GM18868 (cell line): ENCODE measurements at regions not wholly inside any gene's neighbourhood (a gene's known extent, or its start where the extent isn't known, plus 50 kb on each side); places are given as distances from the start of the nearest gene placed in this dataset.
"Not testable (repeated sequence)": the region's sequence is repeated elsewhere in the genome, so short reads cannot be mapped to it uniquely, and the experiment has no call there.

ENCODE experiments used
- ATAC-seq: cut with Tn5 transposase; IDR thresholded peaks from one replicate; pipeline ENCODE4 v1.9.1; 2021; ENCODE audit warnings: mild to moderate bottlenecking, moderate library complexity; ENCODE audit not compliant: unreplicated experiment

DNA sequence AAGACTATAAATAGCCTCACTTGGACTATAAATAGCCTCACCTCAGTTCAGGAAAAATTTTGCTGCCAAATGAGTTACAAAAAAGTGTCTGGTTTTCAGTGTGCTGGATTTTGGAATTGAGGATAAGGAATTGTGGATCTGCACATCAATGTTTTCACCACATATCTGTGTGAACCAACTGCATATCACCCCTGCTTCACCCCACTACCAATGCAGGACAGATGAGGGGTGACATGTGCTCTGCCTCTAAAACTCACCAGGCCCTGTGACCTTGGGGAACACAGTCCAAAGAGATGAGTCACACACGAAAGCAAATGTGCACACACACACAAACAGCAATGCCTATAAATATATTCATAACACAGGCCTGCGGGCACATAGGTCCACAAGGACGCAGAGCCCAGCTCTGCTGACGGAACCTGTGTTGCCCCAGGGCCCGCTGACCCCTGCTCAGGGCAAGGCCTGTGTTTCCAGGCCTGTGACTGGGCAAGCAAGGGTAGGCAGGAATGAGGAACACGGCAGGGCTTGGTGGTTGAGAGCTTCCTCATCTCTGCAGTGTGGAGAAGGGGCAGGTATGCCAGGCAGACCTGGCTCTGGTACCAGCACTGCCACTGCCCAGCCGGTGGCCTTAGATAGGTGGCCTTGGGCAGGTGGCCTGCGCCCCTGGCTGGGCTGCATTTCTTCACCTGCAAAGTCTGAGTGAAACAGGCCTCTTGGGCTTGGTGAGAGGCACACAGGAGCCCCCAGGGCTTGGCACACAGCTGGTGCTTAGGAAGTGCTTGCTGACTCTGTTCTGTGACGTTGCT, 82.4 kb downstream of the ARL6IP4 start:
- ATAC-seq: peak; percentile 49

DNA sequence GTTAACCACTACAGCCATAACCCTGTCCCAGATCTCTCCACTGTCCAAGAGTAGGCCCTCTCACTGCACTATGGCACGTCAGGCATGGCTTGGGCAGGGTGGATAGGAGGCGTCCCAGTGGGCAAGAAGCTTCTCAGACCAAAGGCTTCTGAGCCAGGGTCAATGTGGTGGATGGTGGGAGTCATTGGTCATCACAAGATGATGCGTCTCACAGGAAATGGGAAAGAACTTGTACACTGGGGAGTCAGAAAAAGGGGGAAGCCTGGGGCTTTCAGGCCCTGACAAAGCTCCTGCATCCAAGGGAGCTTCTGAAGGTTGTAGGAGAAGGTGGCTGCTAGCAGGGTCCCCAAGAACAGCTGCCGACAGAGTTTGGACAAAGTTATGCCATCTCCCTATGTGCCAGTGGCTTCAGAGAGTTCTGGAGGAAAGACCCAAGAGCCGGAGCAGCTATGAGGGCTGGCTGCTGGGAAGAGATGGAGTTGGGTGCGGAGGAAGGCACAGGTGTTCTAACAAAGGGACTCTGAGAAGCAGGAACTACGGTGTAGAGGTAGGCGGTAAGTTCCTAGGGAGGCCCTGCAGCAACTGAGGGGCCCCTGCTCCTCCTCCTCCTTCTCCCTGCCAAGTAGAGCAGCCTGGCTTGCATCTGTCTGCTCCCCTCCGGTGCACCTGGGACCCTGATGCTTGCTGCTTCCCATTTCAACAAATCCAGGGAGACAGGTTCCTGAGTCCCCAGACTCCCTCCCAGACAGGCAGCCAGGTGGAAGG, 81.1 kb downstream of the ARL6IP4 start:
- ATAC-seq: no peak

DNA sequence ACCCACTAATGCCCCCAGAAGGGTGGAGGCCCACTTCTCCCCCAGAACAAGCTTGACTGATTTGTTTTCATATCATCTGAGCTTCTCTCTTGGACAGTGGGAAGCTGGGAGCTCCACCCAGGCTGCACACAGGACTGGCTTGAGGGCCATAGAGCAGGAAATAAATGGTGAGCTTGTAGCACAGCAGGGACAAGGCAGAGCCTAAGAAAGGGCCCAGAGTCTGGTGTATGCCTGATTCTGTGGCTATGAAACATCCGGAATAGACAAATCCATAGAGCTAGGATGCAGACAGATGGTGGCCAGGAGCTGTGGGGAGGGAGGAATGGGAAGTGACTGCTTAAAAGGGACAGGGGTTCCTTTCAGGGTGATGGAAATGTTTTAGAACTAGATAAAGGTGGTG, 79.0 kb downstream of the ARL6IP4 start:
- no peak for ATAC-seq

DNA sequence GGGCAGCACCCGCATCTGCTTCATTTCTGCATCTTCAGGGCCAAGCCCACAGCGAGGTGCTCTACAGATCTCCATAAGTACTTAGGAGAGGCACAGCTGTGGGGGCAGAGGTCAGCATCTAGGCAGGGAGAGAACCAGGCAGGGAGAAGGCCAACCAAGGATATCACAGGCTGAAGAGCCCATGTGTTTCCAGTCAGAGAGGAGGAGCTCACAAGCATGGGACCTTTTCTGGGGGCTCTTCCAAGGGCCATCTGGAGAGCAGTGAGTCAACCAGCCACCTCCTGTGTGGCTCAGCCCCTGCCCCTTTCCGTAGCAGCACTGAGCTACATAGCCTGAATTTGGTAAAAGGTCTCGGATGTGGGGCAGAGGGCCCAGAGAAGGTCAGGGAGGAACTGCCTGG, 78.5 kb downstream of the ARL6IP4 start:
- no peak for ATAC-seq

DNA sequence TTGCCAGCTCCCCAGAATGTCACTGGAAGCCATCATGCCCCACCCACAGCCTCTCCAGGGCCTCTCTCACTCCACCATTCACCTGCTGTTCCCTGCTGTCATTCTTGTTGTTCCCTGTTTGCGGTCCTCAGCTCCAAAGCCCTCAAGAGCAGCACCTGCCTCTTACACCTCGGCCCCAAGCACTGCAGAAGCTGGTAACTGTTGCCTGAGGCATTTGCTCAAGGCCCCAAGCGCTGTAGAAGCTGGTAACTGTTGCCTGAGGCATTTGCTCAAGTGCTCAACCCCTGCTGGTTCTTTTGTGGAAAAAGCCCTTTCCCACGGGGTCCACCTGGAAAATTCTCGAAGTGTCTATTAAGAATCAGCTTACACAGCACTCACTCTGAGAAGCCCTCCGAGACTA, 78.0 kb downstream of the ARL6IP4 start:
- no peak for ATAC-seq

DNA sequence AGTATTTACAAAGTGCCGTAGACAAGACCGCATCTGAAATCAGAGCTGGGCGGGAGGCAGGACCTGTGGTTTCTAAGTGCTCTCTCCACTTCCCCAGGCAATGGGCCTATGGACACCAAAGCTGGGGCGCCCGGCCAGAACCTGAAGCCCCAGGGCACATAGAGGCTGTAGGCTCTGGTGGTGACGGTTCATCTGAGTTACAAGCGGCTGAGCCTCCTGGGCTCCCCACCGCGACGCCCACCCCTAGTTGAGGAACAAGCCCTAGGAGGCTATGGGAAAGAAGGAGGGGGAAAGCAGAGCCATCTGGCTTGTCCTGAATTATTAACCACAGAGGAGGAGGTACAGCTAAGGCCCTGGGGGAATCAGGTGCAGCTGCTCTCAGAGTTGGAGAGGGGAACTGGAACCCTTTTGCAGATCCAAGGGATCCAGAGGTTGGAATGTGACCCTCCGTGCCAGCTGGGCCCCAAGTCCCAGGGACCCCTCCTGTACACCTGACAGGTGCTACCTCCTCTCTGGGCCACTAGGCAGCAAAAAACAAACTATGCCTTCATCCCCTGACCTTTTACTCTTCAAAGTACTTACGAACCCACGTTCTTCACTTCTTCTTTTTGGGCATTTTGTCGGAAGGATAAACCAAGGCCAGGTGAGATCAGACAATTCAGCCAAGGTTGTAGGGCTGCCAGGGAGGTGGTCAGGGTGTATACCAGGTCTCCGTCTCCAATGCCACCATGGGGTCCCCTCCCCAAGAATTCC, 77.2 kb downstream of the ARL6IP4 start:
- ATAC-seq: no peak

DNA sequence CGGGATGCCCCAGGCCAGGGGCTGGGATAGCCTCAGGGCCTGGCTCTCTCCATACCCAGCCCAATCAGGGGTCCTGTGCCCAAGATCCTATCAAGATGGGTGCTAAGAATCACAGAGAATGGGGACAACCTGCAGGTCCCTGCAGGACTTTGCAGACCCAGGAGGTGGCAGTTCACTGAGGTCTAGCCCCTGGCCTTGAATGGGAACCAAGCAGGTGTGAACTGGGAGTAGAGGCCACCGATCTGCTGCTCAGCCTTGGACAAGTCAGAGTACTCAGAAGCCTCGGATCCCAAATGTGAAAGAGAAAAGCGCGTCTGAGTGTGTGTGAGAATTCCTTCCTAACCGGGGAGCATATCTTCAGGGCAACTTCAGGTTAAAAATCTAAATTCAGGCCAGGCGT, 76.2 kb downstream of the ARL6IP4 start:
- ATAC-seq: no peak

DNA sequence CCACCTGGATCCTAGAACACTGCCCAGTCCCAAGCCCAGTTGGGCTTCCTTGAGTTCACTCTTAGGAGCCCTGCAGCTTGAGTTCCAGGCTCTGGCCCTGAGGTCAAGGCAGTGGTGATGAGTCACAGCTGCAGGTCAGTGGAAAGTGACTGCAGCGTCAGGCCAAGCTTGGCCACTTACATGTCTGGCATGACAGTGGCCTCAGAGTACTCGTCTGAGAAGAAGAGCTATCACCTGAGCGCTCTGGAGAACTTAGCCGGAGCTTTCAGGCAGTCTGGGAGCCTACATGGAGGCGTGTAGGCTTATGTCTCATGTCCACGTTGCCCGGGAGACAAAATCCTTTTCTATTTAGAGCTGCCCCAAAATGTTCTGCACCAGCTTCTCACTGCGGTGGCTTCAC, 75.6 kb downstream of the ARL6IP4 start:
- no peak for ATAC-seq

DNA sequence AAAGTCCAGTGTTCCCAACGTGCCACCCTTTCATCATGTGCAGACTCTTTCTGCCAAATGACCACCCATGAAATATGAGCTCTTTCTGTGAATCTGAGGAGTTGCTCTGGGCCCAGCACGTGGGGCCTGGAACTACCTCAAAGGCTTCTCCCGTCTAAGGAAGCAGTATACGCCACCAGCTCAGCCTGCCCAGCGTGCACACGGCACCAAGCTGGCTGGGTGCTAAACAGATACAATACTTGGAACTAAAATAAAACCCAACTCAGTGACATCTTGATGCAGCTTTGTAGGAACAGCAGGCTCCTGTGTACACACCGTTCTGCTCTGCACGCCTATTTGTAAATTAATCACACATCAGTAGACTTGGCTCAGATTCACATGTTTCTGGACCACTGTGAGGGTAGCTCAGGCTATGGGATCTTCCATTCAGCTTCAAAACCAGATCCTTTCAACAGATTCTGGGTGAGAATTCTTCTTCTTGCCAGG, 74.8 kb downstream of the ARL6IP4 start:
- no peak for ATAC-seq

DNA sequence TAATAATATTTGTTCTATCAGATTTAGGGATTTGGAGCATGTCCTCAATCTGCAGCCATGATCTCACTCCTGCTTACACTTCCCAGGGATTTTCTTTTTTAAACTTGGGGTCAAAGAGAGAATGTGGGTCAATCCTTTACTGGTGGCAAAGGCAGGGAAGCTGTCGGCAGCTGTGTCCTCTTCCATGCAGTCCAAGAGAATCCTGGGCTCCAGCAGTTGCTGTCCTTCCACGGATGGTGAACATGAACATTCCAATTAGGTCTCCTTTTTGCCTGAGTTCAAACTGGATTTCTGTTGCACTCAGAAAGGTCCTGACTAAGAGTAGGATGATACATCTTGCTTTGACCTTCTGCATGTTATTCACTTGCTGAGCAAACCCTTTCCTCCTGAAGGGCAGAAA, 73.9 kb downstream of the ARL6IP4 start:
- ATAC-seq: no peak

DNA sequence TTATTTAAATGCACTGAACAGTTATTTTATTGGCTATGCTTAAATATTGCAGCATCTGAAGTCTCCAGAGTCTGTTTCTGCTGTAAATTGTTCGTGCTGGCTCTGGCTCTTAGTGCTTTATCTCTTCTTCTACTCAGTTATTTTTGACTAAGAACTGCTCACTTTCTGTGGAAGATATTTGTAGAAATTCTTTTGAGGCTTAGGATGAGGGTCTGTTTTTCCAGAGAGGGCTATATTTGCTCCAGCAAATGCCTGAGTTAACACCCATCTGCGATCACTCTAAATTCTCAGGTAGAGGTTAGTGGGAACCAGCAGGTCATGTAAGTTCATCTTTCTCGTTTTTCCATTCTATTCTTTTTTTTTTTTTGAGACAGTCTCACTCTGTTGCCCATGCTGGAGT, 71.1 kb downstream of the ARL6IP4 start:
- no peak for ATAC-seq

DNA sequence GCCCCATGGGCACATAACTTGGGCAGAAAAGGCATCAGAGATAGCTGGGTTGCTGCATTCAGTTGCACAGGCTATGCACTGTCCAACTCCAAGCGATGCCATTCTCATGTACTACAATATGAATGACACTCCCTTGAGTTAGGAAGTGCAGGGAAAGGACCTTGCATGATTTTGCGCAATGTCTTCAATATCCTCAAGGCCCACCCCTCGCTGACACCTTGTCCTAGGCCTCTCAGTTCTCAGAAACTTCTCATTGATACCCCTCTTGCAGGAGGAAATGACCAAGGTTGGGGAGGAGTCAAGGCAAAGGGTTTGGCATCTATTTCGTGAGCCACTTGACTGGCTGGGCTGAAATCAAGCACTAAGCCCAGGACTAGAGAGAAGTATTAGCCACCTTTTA, 70.4 kb downstream of the ARL6IP4 start:
- no peak for ATAC-seq

DNA sequence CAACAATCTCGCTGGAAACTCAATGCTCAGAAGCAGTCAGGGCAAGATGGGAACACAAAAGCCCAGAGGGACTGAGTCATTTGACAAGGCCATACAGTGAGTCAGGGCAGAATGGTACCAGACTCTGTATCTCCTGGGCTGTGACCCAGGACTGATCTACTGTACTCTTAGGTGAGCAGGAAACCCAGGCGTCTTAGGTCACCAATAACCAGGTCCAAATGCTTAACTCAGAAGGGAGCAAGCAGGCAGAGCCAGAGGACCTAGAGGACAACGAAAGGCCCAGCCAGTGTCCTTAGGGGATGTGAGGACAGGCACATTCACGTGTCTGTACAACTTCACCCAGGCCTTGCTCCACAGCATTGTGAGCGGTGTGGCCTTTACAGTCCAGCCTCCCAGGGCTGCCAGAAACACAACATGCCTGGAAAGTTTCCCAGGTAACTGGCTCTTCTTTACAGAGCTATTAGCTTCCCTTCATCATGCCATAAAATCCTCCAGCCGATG, 69.9 kb downstream of the ARL6IP4 start:
- ATAC-seq: no peak

DNA sequence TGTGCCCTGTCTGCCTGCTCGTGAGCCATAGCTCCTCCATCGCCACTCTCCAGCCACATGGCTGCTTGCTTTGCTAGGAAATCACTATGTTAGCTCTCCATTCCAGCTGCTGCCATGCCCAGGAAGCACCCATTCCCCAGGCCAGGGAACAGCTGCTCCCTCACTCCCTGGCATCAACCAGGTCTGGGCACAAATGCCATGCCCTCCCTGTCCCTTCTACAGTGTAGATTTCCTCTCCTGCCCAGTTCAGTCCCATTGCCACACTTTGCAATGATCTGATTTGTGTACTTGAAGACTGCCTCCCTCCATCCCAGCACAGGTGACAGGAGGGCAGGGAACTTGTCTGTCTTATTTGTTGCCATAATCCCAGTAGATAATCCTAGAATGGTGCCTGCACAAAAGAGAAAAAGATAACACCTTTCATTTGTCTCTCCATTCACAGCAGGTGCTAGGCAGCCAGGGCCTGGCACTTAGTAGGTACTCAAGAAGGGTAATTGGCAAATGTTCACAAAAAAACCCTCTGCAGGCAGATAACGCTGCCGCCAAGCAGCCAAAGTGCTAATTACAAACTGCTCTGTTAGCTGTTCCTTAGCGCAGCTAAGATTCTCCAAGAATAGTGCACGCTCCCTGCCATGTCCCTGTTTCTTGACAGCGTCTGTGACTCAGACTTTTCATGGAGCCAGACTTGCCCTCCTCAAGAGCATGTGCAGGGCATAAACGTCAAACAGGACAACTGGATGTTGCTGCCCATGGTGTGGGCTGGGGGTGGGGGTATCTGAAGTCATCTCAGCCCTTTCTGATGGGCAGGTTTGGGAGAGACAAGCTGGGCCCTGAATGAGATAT, 69.1 kb downstream of the ARL6IP4 start:
- no peak for ATAC-seq

DNA sequence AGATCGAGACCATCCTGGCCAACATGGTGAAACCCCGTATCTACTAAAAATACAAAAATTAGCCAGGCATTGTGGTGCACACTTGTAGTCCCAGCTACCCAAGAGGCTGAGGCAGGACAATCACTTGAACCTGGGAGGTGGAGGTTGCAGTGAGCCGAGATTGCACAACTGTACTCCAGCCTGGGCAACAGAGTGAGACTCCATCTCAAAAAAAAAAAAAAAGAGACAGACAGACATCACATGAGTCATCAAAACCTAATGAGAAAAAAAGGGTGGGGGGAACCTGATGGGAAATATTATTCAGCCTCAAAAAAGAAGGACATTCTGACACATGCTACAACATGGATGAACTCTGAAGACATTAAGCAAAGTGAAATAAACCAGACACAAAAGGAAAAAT, 67.4 kb downstream of the ARL6IP4 start:
- not testable (repeated sequence) for ATAC-seq

DNA sequence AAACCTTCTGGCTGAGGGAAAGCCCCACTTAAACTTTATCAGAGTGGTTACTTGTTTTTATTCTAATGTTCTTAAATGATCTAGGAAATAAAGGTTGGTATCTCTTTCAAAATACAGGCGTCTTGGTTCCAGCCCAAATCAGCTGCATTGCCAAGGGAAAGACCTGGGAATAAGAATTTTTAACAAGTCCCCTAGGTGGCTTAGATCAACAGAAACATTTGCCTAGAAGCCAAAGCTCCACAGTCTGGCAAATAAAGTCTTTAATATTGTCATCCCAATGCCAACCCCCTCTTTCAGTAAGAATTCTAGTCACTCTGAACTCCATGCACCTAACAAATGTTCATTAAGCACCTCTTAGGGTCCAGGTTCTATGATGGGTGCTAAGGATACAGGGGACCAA, 66.8 kb downstream of the ARL6IP4 start:
- no peak for ATAC-seq

DNA sequence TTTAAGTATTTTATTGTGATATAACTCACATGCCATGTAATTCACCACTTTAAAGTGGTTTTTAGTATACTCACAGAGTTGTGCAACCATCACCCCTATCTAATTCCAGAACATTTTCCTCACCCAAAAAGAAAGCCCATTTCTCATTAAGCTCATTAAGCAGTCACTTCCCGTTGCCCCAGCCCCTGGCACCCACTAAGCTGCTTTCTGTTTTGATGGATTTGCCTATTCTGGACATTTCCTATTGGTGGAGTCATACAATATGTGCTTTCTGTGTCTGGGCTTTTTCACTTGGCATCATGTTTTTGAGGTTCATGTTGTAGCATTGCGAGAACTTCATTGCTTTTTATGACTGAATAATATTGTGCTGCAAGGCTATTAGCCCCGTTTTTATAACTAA, 66.0 kb downstream of the ARL6IP4 start:
- no peak for ATAC-seq

DNA sequence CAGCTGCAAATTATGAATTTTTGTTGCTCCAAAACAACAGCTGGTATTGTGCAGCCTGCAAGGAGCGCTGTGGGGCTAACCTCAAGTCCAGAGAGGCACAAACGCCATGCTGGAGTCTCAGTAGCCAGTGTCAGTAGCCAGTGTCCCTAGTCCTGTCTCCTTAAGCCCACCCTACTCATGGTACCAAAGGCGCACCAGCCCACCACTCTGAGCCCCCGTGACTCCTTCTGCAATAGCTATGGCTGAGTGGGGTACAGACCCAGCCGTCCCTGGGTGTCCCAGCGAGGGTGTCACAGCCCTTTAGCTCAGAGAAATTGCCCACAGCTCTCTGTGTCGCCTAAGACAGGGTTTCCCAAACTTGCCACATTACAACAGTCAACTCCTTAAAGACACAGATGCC, 65.2 kb downstream of the ARL6IP4 start:
- ATAC-seq: no peak

DNA sequence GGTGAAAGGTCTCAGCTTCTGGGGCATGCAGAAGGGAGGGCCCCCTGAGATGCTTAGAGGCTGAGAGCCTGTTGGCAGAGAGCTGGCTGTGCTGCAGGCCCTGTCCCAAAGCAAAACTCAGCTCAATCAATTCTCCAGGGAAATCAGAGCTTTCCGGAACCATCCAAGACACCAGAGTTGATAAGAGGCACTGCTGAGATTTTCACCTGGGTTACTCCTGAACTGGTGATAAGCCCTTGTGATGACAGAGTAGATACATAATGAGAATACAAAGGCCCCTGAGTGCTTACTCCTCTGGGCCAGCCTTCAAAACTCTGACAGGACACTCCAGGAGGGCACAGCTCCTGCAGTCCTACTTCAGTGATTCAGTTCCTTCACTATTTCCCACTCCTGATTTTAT, 63.9 kb downstream of the ARL6IP4 start:
- ATAC-seq: no peak

DNA sequence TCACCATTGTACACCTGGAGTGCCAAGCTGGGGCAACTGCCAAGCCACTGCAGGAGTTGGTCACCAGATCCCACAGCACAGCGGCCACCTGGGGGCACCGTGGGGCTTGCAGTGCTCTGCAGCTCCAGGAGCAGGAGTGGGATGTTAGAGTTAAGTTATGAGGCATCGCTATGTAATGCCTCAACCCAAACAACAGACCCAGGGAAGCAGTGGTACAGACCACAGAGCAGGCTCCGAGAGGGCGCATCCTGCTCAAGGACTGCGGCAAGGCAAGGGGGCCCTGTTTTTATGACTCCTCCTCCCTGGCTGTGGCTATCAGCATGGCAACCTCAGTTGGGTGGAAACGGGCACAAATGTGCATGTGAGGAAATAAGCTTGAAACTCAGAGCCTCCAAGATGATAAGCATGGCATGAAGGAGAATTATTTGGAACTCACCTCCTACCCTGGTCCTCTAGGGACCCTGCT, 63.1 kb downstream of the ARL6IP4 start:
- no peak for ATAC-seq
